Midbrain (tissue), 1 donor: ENCODE measurements at regions not wholly inside any gene's neighbourhood (a gene's known extent, or its start where the extent isn't known, plus 50 kb on each side); places are given as distances from the start of the nearest gene placed in this dataset.
"Not testable (repeated sequence)": the region's sequence is repeated elsewhere in the genome, so short reads cannot be mapped to it uniquely, and the experiment has no call there.

ENCODE experiments used
- DNase-seq: peaks from one replicate; lab custom pipeline; 2025; lab: John Stamatoyannopoulos, UW

GRCh38 chrX:87941841-87942240 is 424.2 kb downstream of the KLHL4 start:
- DNase-seq: no peak

GRCh38 chrX:87961471-87961870 is 443.9 kb downstream of the KLHL4 start:
- DNase-seq: no peak

GRCh38 chrX:87968118-87968517 is 450.5 kb downstream of the KLHL4 start:
- DNase-seq: no peak

- not testable (repeated sequence) for DNase-seq
Measured at GRCh38 chrX:87972121-87972520, 454.5 kb downstream of the KLHL4 start.

GRCh38 chrX:87975365-87975764 is 457.8 kb downstream of the KLHL4 start:
- DNase-seq: no peak

GRCh38 chrX:88007873-88008272 is 490.3 kb downstream of the KLHL4 start:
- DNase-seq: not testable (repeated sequence)

GRCh38 chrX:88024022-88024421 is 506.4 kb downstream of the KLHL4 start:
- DNase-seq: no peak

GRCh38 chrX:88072339-88073030 is 554.9 kb downstream of the KLHL4 start:
- no peak for DNase-seq

GRCh38 chrX:88101968-88102367 is 584.4 kb downstream of the KLHL4 start:
- no peak for DNase-seq

- no peak for DNase-seq
Measured at GRCh38 chrX:88135735-88136134, 611.3 kb upstream of the CPXCR1 start.

GRCh38 chrX:88136328-88136727 is 610.7 kb upstream of the CPXCR1 start:
- DNase-seq: no peak

GRCh38 chrX:88146577-88146976 is 600.4 kb upstream of the CPXCR1 start:
- DNase-seq: no peak

- no peak for DNase-seq
Measured at GRCh38 chrX:88170553-88170952, 576.5 kb upstream of the CPXCR1 start.

GRCh38 chrX:88173932-88174440 is 573.0 kb upstream of the CPXCR1 start:
- DNase-seq: not testable (repeated sequence)

- DNase-seq: no peak
Measured at GRCh38 chrX:88202149-88202548, 544.9 kb upstream of the CPXCR1 start.

- no peak for DNase-seq
Measured at GRCh38 chrX:88244066-88244465, 503.0 kb upstream of the CPXCR1 start.

- no peak for DNase-seq
Measured at GRCh38 chrX:88284844-88285243, 462.2 kb upstream of the CPXCR1 start.

GRCh38 chrX:88313972-88314371 is 433.1 kb upstream of the CPXCR1 start:
- DNase-seq: not testable (repeated sequence)

- no peak for DNase-seq
Measured at GRCh38 chrX:88325634-88326033, 421.4 kb upstream of the CPXCR1 start.

- no peak for DNase-seq
Measured at GRCh38 chrX:88355252-88355651, 391.8 kb upstream of the CPXCR1 start.

- DNase-seq: no peak
Measured at GRCh38 chrX:88366314-88366713, 380.7 kb upstream of the CPXCR1 start.

- no peak for DNase-seq
Measured at GRCh38 chrX:88378406-88378805, 368.6 kb upstream of the CPXCR1 start.

GRCh38 chrX:88397551-88397950 is 349.5 kb upstream of the CPXCR1 start:
- no peak for DNase-seq

- DNase-seq: no peak
Measured at GRCh38 chrX:88416002-88416401, 331.0 kb upstream of the CPXCR1 start.
